C4-2B (cell line): ENCODE measurements at regions not wholly inside any gene's neighbourhood (a gene's known extent, or its start where the extent isn't known, plus 50 kb on each side); places are given as distances from the start of the nearest gene placed in this dataset.
A peak's percentile ranks its signal among the peaks of the same experiment; 100 is the strongest.

Source experiments
- H3K27ac ChIP-seq: fragments of 450-650 bp; 2 replicates; pipeline ENCODE4 v1.5.1; 2017
- CTCF ChIP-seq: fragments of 450-650 bp; conservative IDR thresholded peaks from 2 replicates; pipeline ENCODE4 v1.5.1; 2017; ENCODE audit warnings: mild to moderate bottlenecking
- ZFX ChIP-seq: fragments of 450-650 bp; IDR thresholded peaks from 2 replicates; pipeline ENCODE4 v1.6.1; 2017

- H3K27ac ChIP-seq: peak overlapping the region; percentile 22; the same call in 1 of the 2 replicates
- TF ChIP-seq ZFX (no peak), CTCF (no peak)
Measured at GRCh38 chr4:104964410-104965175, 182.1 kb upstream of the TET2 start.

- H3K27ac ChIP-seq: peak overlapping the region; percentile 69; the same call in 1 of the 2 replicates
- TF ChIP-seq CTCF (no peak), ZFX (no peak)
Measured at GRCh38 chr4:104966349-104967033, 180.2 kb upstream of the TET2 start.

- TF ChIP-seq CTCF: no peak
- no peak for TF ChIP-seq ZFX
- H3K27ac ChIP-seq: peak overlapping the region; percentile 69; the same call in 1 of the 2 replicates
Measured at GRCh38 chr4:104967034-104967401, 179.7 kb upstream of the TET2 start.

GRCh38 chr4:104969394-104970082, 177.1 kb upstream of the TET2 start:
- no peak overlapping the region for H3K27ac ChIP-seq
- TF ChIP-seq CTCF (no peak), ZFX (no peak)

GRCh38 chr4:104971462-104971861, 175.2 kb upstream of the TET2 start:
- TF ChIP-seq CTCF: no peak
- TF ChIP-seq ZFX: no peak
- H3K27ac ChIP-seq: no peak overlapping the region

GRCh38 chr4:104973708-104974107, 173.0 kb upstream of the TET2 start:
- TF ChIP-seq CTCF (no peak), ZFX (no peak)
- H3K27ac ChIP-seq: no peak overlapping the region

GRCh38 chr4:104975617-104976016, 171.1 kb upstream of the TET2 start:
- no peak for TF ChIP-seq CTCF
- no peak for TF ChIP-seq ZFX
- H3K27ac ChIP-seq: no peak overlapping the region
